PC-3 (cell line): ENCODE measurements at regions not wholly inside any gene's neighbourhood (a gene's known extent, or its start where the extent isn't known, plus 50 kb on each side); places are given as distances from the start of the nearest gene placed in this dataset.
"Not testable (repeated sequence)": the region's sequence is repeated elsewhere in the genome, so short reads cannot be mapped to it uniquely, and the experiment has no call there.

Experiments used
- ATAC-seq: fragments of 200-7000 bp; cut with Tn5 transposase; 2 replicates; pipeline ENCODE4 v1.9.1; 2020; ENCODE audit warnings: mild to moderate bottlenecking, moderate library complexity
- BruUV-seq: library from RNA; stranded (reverse); fragments of 400-500 nt; replicated peaks from 2 replicates; lab custom pipeline; 2021; lab: Mats Ljungman, UMichigan
- CTCF ChIA-PET: fragments of 300-600 bp; sonication (Branson Sonifier 250); formaldehyde crosslinking; loops from one replicate; lab custom pipeline; 2022; ENCODE audit warnings: antibody characterized with exemption; lab: Charles Lee
- POLR2A ChIA-PET: fragments of 300-600 bp; sonication (Branson Sonifier 250); formaldehyde crosslinking; loops from one replicate; lab custom pipeline; 2022; ENCODE audit warnings: antibody characterized with exemption; ENCODE audit not compliant: unreplicated experiment; lab: Charles Lee
- DNase-seq: peaks from one replicate; pipeline ENCODE4 v3.0.0-alpha.2; 2015
- H2AFZ ChIP-seq: fragments of 300-600 bp; sonication (generic); 2 replicates; pipeline ENCODE4 v1.6.0; 2016; ENCODE audit warnings: antibody characterized with exemption, low read length
- H3F3A ChIP-seq: fragments of 300-600 bp; sonication (generic); one replicate; pipeline ENCODE4 v1.6.0; 2017; ENCODE audit warnings: antibody characterized with exemption, low read length, control low read depth, mild to moderate bottlenecking; ENCODE audit not compliant: unreplicated experiment
- H3K27ac ChIP-seq: fragments of 300-600 bp; sonication (generic); 2 replicates; pipeline ENCODE4 v1.5.1; 2016; ENCODE audit warnings: mild to moderate bottlenecking, low read length
- H3K27me3 ChIP-seq: fragments of 300-600 bp; sonication (generic); 2 replicates; pipeline ENCODE4 v1.6.1; 2016; ENCODE audit warnings: low read length, mixed read lengths
- H3K36me3 ChIP-seq: fragments of 300-600 bp; sonication (generic); 2 replicates; pipeline ENCODE4 v1.6.1; 2016; ENCODE audit warnings: low read depth, mixed run types, low read length, mixed read lengths
- H3K4me1 ChIP-seq: fragments of 300-600 bp; sonication (generic); 2 replicates; pipeline ENCODE4 v1.5.1; 2016; ENCODE audit warnings: low read length; ENCODE audit not compliant: insufficient read depth
- H3K4me2 ChIP-seq: fragments of 300-600 bp; sonication (generic); 2 replicates; pipeline ENCODE4 v1.6.0; 2016; ENCODE audit warnings: low read length
- H3K4me3 ChIP-seq: fragments of 300-600 bp; sonication (generic); 2 replicates; pipeline ENCODE4 v1.5.1; 2016; ENCODE audit warnings: mild to moderate bottlenecking, low read length, mixed read lengths
- H3K79me2 ChIP-seq: fragments of 300-600 bp; sonication (generic); 2 replicates; pipeline ENCODE4 v1.6.1; 2017; ENCODE audit warnings: low read length, mixed read lengths
- H3K9ac ChIP-seq: fragments of 300-600 bp; sonication (generic); 2 replicates; pipeline ENCODE4 v1.6.0; 2016; ENCODE audit warnings: mild to moderate bottlenecking, low read length
- H3K9me2 ChIP-seq: fragments of 300-600 bp; sonication (generic); replicated peaks from 2 replicates; pipeline ENCODE4 v1.6.1; 2016; ENCODE audit warnings: mixed run types, low read length, mixed read lengths
- H3K9me3 ChIP-seq: fragments of 300-600 bp; sonication (generic); 2 replicates; pipeline ENCODE4 v1.6.1; 2016; ENCODE audit warnings: low read length, mixed read lengths
- H4K20me1 ChIP-seq: fragments of 300-600 bp; sonication (generic); 2 replicates; pipeline ENCODE4 v1.6.1; 2016; ENCODE audit warnings: low read length, mixed read lengths
- CTCF ChIP-seq: fragments of 300-600 bp; sonication (generic); conservative IDR thresholded peaks from 2 replicates; pipeline ENCODE4 v1.5.1; 2017; ENCODE audit warnings: antibody characterized with exemption, low read depth, mild to moderate bottlenecking, low read length
- EZH2 ChIP-seq: fragments of 300-600 bp; sonication (generic); IDR thresholded peaks from one replicate; pipeline ENCODE4 v1.6.1; 2017; ENCODE audit warnings: antibody characterized with exemption, mild to moderate bottlenecking, low read length; ENCODE audit not compliant: unreplicated experiment
- EZH2phosphoT487 ChIP-seq: fragments of 300-600 bp; sonication (generic); IDR thresholded peaks from 2 replicates; pipeline ENCODE4 v1.6.1; 2018; ENCODE audit warnings: mild to moderate bottlenecking, antibody characterized with exemption, low read length, borderline replicate concordance
- intact Hi-C: fragments of 100-400 bp; cut with micrococcal nuclease; formaldehyde crosslinking; loops from 2 replicates; pipeline ENCODE4 v1.9.0; 2023

GRCh38 chr21:9753441-9753840 lies 767.9 kb upstream of the TPTE start:
- ATAC-seq, CTCF ChIA-PET, POLR2A ChIA-PET, H3K4me2 ChIP-seq, H3K27ac ChIP-seq, H3K36me3 ChIP-seq, H3K4me1 ChIP-seq, H3F3A ChIP-seq, H3K79me2 ChIP-seq, H3K4me3 ChIP-seq, BruUV-seq, H3K27me3 ChIP-seq, H4K20me1 ChIP-seq, H2AFZ ChIP-seq, DNase-seq, H3K9me2 ChIP-seq, intact Hi-C loops, H3K9ac ChIP-seq: not testable (repeated sequence)
- H3K9me3 ChIP-seq: peaks cover 35% of the 10 kb centered on the region

- DNase-seq (no peak), ATAC-seq (no peak)
- Histone ChIP-seq H3K9me3 (peaks cover 35% of the 10 kb centered on the region), H3K4me1 (no peaks in the 10 kb centered on the region), H3K79me2 (no peaks in the 10 kb centered on the region), H3K9me2 (no peaks in the 10 kb centered on the region), H3F3A (no peaks in the 10 kb centered on the region), H3K27ac (no peak overlapping the region), H3K27me3 (no peaks in the 10 kb centered on the region), H3K9ac (no peak overlapping the region), H3K4me2 (no peak overlapping the region), H2AFZ (no peak overlapping the region), H4K20me1 (no peaks in the 10 kb centered on the region), H3K36me3 (no peaks in the 10 kb centered on the region), H3K4me3 (no peak overlapping the region)
- TF ChIP-seq EZH2phosphoT487: no peak
- no peak for TF ChIP-seq EZH2
- TF ChIP-seq CTCF: no peak
- POLR2A ChIA-PET: no interaction called here
- intact Hi-C loops: no loop called here
- BruUV-seq: no TSS peak
- CTCF ChIA-PET: no interaction called here
Observed at GRCh38 chr21:9753943-9754342, 767.4 kb upstream of the TPTE start.

- H3K27ac ChIP-seq, H3K4me3 ChIP-seq, H3K27me3 ChIP-seq, H4K20me1 ChIP-seq, POLR2A ChIA-PET, H3K4me2 ChIP-seq, H3K79me2 ChIP-seq, ATAC-seq, H3K9me2 ChIP-seq, BruUV-seq, H2AFZ ChIP-seq, H3F3A ChIP-seq, CTCF ChIA-PET, H3K9ac ChIP-seq, DNase-seq, H3K4me1 ChIP-seq, H3K36me3 ChIP-seq, intact Hi-C loops: not testable (repeated sequence)
- peaks cover 37% of the 10 kb centered on the region for H3K9me3 ChIP-seq
Observed at GRCh38 chr21:9754434-9754833, 766.9 kb upstream of the TPTE start.

- no peaks in the 10 kb centered on the region for H3F3A ChIP-seq
- no peak for ATAC-seq
- no TSS peak for BruUV-seq
- no peaks in the 10 kb centered on the region for H3K4me1 ChIP-seq
- H3K4me3 ChIP-seq: no peak overlapping the region
- no peaks in the 10 kb centered on the region for H3K9me2 ChIP-seq
- peaks cover 42% of the 10 kb centered on the region for H3K9me3 ChIP-seq
- no peak overlapping the region for H3K9ac ChIP-seq
- H3K36me3 ChIP-seq: no peaks in the 10 kb centered on the region
- no peaks in the 10 kb centered on the region for H3K27me3 ChIP-seq
- no peak for TF ChIP-seq CTCF
- TF ChIP-seq EZH2: no peak
- TF ChIP-seq EZH2phosphoT487: no peak
- ChIA-PET CTCF (no interaction called here), POLR2A (no interaction called here)
- no peak overlapping the region for H2AFZ ChIP-seq
- no peak overlapping the region for H3K27ac ChIP-seq
- H4K20me1 ChIP-seq: no peaks in the 10 kb centered on the region
- intact Hi-C loops: no loop called here
- DNase-seq: no peak
- H3K79me2 ChIP-seq: no peaks in the 10 kb centered on the region
- no peak overlapping the region for H3K4me2 ChIP-seq
Observed at GRCh38 chr21:9755611-9756010, 765.8 kb upstream of the TPTE start.
